HG02623 (cell line): ENCODE measurements at regions not wholly inside any gene's neighbourhood (a gene's known extent, or its start where the extent isn't known, plus 50 kb on each side); places are given as distances from the start of the nearest gene placed in this dataset.
A peak's percentile ranks its signal among the peaks of the same experiment; 100 is the strongest.

ENCODE experiments used
- ATAC-seq: cut with Tn5 transposase; IDR thresholded peaks from one replicate; pipeline ENCODE4 v1.9.1; 2021; ENCODE audit warnings: moderate library complexity; ENCODE audit not compliant: unreplicated experiment

DNA sequence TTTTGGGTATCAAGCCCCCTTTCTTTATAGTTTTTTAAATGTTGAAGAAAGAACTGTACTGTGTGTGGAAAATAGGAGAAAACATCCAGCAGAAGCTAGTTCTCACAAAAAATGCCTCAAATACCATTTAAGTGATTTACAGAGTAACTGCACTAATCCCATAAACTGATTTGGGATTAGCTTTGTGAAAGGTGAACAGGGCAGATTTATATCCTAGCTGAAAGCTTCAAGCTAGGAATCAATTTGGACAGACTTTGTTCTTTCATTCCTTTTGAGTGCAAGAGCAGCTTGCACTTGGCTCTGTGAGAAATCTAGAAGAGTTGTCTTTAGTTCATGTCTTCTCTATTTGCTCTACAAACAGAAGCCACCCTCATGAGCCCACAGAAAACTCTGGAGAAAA lies 183.9 kb upstream of the VRK2 start:
- no peak for ATAC-seq

- ATAC-seq: no peak
Measured at GRCh38 chr2:57864926-57865325, 181.7 kb upstream of the VRK2 start.

DNA sequence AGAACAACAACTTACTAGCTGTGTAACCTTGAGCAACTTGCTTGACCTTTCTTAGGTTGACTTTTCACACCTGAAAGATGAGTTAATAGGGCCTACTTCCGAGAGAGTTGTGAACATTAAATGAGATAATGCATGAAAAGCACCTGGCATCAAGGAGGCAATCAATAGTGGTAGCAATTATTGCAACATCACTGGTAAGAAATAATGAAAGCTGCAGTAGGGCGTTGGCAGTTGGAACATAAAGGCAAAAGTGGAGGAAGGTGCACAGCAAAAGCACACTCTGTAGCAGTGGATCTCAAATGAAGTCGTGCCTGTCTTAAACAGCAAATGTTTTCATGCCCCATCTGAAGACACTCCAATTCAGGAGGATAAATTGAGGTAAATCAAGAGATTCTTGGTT lies 178.9 kb upstream of the VRK2 start:
- no peak for ATAC-seq

- ATAC-seq: no peak
Measured at GRCh38 chr2:57868619-57869139, 177.9 kb upstream of the VRK2 start.

- ATAC-seq: no peak
Measured at GRCh38 chr2:57869758-57870344, 176.8 kb upstream of the VRK2 start.

DNA sequence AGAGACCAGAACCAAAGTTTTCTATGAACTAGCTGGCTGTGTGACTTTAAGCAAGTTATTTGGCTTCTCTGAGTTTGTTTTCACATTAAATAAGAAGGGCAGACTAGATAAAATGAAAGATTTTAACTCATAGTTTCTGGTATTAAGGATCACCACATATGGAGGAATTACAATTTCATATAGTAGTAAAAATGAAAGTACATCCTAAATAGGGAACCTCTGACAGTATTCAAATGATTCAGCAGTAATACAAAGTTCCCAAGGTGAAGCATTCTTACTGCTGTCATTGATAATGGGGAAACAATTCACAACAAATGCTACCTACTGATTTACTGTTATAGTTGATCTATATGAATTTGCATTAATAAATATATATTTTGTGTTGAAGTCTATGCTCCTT lies 170.3 kb upstream of the VRK2 start:
- ATAC-seq: peak; percentile 64

GRCh38 chr2:57877811-57878170 lies 168.8 kb upstream of the VRK2 start:
- no peak for ATAC-seq

DNA sequence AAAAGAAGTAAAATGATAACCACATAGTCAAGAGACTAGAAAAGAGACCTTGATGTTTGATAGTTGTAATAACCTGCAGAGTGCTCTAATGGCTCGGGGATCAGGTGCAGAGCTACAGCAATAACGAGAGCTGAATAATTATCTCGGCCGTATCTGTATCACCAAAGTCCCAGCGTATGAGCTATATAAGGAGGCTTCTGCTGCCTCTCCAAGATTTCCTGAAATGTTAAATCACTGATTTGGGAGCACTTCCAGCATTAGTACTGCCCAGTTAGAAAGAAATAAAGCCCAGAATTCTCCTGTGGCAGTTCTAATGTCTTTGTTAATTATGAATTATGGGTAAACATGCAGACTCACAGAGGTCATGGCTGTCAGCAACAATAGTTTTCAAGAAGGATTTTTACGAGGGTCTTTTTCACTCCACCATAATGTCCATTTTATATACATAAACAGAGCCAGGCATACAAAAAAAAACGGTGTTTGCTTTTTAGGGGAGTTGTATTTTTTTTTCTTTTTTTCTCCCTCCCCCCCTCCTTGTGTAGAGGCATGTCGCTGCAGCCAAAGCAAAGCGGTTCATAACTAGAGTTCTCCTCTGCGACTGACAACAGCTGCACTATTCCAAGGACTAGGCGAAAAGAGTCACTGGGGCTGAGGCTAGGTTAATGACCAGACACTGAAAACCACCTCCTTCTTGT lies 168.3 kb upstream of the VRK2 start:
- no peak for ATAC-seq

DNA sequence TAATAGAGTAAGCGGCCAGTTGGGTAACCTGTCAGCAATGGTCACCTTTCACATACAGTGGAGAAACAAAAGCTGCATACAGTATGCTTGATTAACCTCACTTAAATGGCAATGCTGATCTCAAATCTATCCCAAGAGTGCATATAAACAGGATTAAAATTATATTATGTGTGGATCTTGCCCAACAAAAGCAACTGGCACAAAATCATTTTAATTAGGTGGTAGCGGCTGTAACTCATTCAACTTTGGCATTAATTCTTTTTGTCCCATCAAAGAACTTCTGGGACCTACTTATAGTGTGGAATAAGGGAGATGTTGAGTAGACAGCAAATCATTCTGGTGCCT lies 167.8 kb upstream of the VRK2 start:
- ATAC-seq: no peak

- no peak for ATAC-seq
Measured at GRCh38 chr2:57880446-57880845, 166.2 kb upstream of the VRK2 start.

- ATAC-seq: no peak
Measured at GRCh38 chr2:57880967-57881366, 165.6 kb upstream of the VRK2 start.

GRCh38 chr2:57881998-57882888 lies 164.4 kb upstream of the VRK2 start:
- ATAC-seq: no peak

DNA sequence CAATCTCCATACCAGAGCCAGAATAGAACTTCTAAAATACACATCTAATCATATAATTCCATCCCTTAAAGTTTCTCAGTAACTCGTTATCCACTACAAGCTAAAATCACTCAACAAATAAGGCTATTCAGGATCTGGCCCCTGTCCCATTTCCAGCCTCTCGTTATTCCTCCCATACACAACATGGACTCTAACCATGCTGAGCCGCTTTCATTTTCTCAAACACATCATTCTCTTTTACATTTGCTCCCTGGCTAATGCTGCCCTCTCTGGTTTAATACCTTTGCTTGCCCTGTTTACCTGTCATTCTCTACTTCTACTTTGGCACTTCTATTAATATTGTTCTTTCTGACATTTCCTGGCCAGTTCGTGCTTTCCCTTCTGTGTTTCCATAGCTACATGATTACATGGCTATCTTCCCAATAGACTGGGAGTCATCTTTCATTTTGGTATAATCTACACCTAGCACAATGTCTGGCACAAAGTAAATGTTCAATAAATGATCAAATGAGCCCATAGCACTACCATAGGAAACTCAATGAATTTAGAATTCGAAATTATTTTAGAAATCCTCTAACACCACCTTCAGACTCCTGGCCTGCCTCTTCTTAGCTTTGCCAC lies 163.6 kb upstream of the VRK2 start:
- ATAC-seq: no peak

DNA sequence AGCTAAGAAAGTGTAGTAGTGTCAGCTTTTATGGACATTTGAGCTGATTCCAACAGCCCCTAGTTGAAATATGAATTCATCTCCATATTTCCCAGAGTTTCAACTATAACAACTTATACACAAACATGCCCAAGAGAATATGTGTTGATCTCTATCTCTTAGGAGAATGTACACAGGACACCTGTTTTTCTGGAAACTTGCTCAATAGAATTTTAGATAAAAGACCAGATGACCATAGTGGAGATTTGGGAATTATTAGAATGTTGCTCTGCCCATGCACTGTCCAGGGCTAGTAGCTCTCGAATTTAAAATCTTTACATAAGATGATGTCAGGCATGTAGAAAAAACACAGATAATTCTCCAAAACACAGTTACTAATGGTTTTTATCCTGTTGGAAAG lies 162.3 kb upstream of the VRK2 start:
- no peak for ATAC-seq

GRCh38 chr2:57885742-57886141 lies 160.9 kb upstream of the VRK2 start:
- no peak for ATAC-seq

DNA sequence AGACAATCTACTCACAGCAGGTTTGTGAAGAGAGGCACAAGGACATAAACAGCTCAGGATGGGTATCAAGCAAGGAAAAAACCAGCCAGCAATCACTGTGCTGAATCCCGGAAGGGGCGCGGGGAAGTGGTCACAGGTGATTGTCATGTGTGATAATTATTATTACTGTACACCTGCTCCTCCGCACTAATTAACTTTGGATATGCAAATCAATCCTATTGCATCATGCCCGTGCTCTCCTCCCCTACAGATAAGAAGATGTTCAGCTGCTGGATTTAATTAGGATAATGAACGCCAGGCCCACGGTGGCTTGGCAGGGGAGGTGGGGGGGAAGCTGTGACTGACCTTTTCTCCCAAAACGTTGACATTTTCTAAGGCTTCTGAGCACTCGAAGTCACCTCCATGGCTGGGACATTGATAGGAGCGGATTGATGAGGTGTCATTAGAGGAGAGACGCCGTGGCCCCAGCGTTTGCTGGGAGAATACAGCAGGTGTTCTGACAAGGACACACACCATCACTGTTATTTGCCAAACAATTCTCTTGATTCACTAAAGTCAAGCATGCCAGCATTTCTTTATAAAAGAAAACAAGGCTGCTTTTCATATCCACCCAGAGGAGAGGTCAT lies 160.3 kb upstream of the VRK2 start:
- no peak for ATAC-seq

DNA sequence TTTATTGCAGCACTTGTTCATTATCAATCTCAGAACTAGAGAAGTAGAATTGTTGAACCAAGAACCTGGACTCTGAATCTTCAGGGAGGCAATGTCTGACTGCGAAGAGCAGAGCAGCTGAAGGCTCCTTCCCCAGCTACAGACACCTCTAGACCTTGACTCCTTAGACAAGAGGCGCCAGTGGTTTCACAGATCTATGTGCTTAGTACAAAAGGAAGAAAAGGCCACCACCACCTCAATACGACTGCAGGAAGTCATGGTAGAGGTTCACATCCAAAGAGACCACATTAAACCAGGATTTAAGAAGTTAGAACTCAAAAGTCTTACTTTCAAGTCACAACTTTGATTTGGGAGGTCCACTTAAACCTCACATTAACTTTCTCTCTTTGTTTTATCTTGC lies 158.1 kb upstream of the VRK2 start:
- ATAC-seq: no peak

DNA sequence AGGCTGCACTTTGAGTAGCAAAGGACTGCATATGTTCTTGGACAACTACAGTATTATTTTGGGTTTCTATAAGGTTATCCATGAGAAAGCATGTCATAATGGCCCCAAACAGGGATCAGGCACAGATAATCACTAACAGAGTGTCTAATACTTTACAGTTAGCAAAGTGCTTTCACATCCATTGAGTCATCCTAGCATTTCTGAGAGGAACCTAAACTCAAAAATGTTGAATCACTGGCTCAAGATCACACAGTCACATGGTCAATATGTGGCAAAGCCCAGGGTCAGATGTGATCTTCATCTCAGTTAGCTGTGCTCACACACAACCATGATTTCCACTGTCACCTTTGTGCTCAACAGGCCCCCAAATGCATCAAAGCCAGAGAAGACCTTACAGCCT lies 156.1 kb upstream of the VRK2 start:
- ATAC-seq: peak; percentile 31

GRCh38 chr2:57891086-57891712 lies 155.4 kb upstream of the VRK2 start:
- no peak for ATAC-seq

DNA sequence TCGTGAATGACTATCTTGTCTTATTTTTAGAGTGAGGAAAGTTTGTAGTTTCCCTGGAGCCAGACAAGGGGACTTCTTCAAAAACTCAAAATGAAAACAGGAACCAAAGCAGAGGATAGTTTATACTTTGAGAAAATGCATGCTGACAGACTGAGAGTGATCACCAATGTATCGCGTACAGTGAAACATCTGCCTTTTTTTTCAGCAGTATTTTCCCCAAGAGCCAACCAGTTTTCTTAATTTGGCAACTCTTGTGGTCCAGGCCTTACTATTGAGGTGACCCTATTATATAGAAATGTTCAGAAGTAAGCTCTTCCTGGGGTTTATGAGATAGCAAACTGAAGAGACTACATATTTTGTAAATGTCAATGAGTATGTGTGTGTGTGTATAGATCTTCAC lies 153.7 kb upstream of the VRK2 start:
- peak; percentile 85 for ATAC-seq

DNA sequence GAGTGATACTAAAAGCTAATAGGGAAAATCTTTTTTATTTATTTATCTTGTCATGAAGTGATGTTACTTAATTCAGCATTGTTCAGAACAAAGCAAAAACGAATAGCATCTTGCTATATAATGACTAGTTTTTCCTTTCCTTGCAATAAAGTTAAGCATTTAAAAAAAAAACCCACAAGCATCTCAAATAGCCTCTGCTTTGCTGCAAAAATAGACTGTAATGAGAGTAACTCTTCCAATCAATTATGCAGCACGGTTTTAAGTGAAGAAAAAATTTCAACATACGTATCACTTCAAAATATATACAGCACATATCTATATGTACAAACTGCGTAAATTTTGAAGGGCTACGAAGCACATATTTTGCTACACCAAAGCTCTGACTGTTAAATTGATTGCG lies 153.3 kb upstream of the VRK2 start:
- ATAC-seq: no peak
